Natural killer cell treated with Interleukin-12 subunit alpha and Interleukin-12 subunit beta and Interleukin-15 and Interleukin-18, amount 100 ng/mL, for 72 hours (primary cell): ENCODE measurements at regions not wholly inside any gene's neighbourhood (a gene's known extent, or its start where the extent isn't known, plus 50 kb on each side); places are given as distances from the start of the nearest gene placed in this dataset.
"Not testable (repeated sequence)": the region's sequence is repeated elsewhere in the genome, so short reads cannot be mapped to it uniquely, and the experiment has no call there.

Experiments
- ATAC-seq, 2 donors: fragments of 150-1000 bp; cut with Tn5 transposase in 1 of 2; sonication (Bioruptor Pico), chemical (Tn5 transposase) in 1 of 2; 2 replicates each; pipeline ENCODE4 v1.10.0; 2021
- DNase-seq: peaks from one replicate; pipeline ENCODE4 v3.0.0; 2022; ENCODE audit warnings: low spot score
- H3K27ac Mint-ChIP-seq, 2 donors: 1 replicate in 1 of 2; 2 replicates in 1 of 2; pipeline ENCODE4 v1.8.0; 2022; ENCODE audit warnings: mixed read lengths in 2 of 2, mild to moderate bottlenecking in 1 of 2, moderate library complexity in 1 of 2
- H3K27me3 Mint-ChIP-seq, 2 donors: 1 replicate in 1 of 2; 2 replicates in 1 of 2; pipeline ENCODE4 v1.8.0; 2022; ENCODE audit warnings: mixed read lengths in 2 of 2
- H3K36me3 Mint-ChIP-seq: one replicate; pipeline ENCODE4 v1.8.0; 2022; ENCODE audit warnings: mixed read lengths
- H3K4me1 Mint-ChIP-seq, 2 donors: 1 replicate in 1 of 2; 2 replicates in 1 of 2; pipeline ENCODE4 v1.8.0; 2022; ENCODE audit warnings: low read depth in 2 of 2, mixed read lengths in 2 of 2, mild to moderate bottlenecking in 1 of 2
- H3K4me3 Mint-ChIP-seq: one replicate; pipeline ENCODE4 v1.8.0; 2022; ENCODE audit warnings: mixed read lengths
- H3K9me3 Mint-ChIP-seq: 2 replicates; pipeline ENCODE4 v1.8.0; 2022; ENCODE audit warnings: mixed read lengths

DNA sequence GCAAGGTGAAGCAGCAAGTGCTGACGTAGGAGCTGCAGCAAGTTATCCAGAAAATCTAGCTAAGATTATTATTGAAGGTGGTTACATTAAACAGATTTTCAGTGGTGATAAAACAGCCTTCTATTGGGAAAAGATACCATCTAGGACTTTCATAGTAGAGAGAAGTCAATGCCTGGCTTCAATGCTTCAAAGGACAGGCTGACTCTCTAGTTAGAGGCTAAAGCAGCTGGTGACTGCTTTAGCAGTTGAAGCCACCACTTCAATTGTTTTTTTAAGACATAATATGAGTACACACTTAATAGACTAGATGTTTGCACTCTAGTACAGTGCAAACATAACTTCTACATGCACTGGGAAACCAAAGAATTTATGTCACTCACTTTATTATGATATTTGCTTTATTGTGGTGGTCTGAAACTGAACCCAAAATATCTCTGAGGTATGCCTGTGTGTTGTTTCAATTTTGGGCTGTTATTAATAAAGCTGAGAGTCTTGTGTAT lies 1026.9 kb upstream of the FOXG1 start:
- Mint-ChIP-seq H3K4me3 (no peak overlapping the region), H3K27ac (no peak overlapping the region), H3K27me3 (no peaks in the 10 kb centered on the region), H3K36me3 (peaks cover 5% of the 10 kb centered on the region), H3K9me3 (peaks cover 22% of the 10 kb centered on the region), H3K4me1 (no peaks in the 10 kb centered on the region)
- DNase-seq (no peak), ATAC-seq (no peak)

DNA sequence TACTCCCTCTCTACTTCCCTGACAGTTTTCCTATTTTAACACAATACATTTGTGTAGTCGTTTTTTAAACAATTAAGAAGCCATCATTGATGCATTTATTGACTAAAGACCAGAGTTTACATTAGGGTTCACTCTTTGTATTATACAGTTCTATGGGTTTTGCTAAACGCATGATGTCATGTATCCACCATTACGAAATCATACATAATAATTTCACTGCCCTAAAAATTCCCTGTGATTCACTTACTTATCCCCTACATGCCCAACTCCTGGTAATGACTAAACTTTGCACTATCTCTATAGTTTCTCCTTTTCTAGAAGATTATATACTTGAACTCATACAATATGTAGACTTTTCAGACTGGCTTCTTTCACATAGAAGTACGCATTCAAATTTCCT lies 1016.5 kb upstream of the FOXG1 start:
- ATAC-seq (no peak), DNase-seq (no peak)
- H3K27me3 Mint-ChIP-seq: no peaks in the 10 kb centered on the region
- no peak overlapping the region for H3K4me3 Mint-ChIP-seq
- H3K36me3 Mint-ChIP-seq: no peaks in the 10 kb centered on the region
- no peak overlapping the region for H3K27ac Mint-ChIP-seq
- no peaks in the 10 kb centered on the region for H3K4me1 Mint-ChIP-seq
- H3K9me3 Mint-ChIP-seq: no peaks in the 10 kb centered on the region

DNA sequence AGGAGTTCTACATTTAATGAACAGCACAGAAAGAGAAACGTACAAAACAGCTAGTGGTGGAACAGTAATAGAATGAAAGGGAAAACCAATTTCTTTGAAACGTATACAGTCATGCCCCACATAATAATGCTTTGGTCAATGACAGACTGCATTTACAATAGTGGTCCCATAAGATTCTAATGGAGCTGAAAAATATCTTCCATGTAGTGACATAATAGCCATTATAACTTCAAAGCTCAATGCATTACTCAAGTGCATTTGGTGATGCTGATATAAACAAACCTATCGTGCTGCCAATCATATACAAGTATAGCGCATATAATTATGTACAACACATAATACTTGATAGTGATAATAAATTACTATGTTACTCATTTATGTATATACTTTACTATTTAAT lies 1008.9 kb upstream of the FOXG1 start:
- H3K27ac Mint-ChIP-seq, H3K36me3 Mint-ChIP-seq, H3K4me3 Mint-ChIP-seq, H3K4me1 Mint-ChIP-seq, ATAC-seq, DNase-seq, H3K27me3 Mint-ChIP-seq: not testable (repeated sequence)
- H3K9me3 Mint-ChIP-seq: peaks cover 15% of the 10 kb centered on the region

DNA sequence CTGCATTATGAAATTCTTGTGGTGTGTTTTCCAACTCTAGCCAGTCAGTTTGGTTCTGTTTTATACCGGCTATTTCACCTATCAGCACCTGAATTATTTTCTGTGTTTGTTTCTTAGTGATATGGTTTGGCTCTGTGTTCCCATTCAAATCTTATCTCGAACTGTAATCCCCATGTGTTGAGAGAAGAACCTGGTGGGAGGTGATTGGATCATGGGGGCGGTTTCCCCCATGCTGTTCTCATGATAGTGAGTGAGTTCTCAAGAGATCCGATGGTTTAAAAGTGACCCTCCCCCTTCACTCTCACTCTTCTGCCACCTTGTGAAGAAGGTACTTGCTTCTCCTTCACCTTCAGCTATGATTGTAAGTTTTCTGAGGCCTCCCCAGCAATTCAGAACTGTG lies 1006.2 kb upstream of the FOXG1 start:
- H3K27ac Mint-ChIP-seq, H3K27me3 Mint-ChIP-seq, ATAC-seq, DNase-seq, H3K4me3 Mint-ChIP-seq, H3K4me1 Mint-ChIP-seq: not testable (repeated sequence)
- H3K9me3 Mint-ChIP-seq: peaks cover 30% of the 10 kb centered on the region
- peaks cover 12% of the 10 kb centered on the region for H3K36me3 Mint-ChIP-seq

DNA sequence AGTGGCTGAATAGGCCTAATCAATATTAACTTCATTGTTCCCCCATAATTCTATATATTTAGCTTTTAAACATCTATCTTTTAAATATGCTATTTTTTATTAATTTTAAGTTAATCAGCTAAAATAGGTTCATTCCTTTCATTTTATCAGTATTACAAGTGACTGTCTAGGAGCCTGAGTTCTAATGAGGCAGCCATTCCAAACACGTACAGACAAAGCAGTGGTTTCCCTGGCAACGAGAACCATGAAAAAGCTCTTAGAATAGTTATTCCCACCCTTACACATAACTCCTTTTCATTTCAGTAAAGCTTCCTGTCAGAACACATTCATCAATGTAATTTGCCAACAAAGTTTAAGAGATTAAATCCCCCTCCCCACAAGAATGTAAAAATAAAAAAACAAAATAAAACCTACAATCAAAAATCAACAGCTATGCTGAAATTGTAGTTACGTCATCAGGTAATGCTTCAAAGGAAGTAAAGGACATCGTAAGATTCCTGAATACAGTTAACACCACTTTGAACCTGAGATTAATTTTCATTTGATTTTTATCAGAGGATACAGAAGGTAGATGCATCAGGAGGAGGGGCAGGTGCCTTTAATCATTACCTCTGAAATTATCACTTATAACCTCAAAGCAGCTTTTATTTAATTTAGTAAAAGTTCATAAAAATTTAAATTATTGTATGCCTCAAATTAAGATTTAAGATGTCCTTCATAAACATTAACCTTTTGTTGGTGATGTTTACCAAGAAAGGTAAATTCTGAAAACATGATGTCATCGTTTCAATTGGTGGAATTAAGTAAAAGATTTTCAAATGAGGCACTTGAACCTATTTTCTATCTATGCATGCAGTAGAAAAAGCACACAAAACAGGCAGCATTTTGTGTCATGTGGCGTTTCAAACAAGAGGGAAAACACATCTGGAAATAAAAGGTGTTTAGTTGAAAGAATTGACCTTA lies 967.2 kb upstream of the FOXG1 start:
- not testable (repeated sequence) for H3K4me1 Mint-ChIP-seq, ATAC-seq, H3K9me3 Mint-ChIP-seq, H3K36me3 Mint-ChIP-seq, H3K27ac Mint-ChIP-seq, H3K4me3 Mint-ChIP-seq, H3K27me3 Mint-ChIP-seq, DNase-seq

DNA sequence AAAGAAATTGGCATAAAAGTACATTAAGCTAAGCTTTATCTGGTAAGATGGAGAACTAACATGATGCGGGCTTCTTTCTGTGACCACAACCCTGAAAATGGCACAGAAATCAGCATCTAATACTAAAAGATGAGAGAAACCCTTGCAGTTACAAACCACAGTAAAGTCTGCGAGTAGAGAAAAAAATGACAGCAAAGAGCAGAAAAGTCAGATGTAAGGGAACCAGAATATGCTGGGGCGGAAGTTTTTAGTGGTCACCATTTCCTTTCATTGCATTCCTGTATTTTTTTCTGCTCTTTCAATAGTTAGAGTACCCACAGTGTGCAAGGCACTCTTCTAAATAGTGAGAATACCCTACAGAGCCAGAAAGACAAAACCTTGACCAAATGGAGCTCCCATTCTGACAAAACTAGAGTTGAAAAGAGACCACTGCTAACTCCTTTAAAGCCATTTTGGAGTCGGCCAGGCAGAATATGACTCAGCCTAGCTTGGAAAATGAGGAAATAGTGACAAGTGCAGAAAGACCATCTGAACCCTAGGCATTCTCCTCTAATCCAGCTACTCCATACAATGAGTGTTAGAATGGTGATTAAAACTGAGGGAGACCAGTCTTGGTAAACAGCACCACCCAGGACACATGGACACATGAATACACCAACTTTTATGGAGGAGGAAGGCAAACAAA lies 948.7 kb upstream of the FOXG1 start:
- peaks cover 19% of the 10 kb centered on the region for H3K9me3 Mint-ChIP-seq
- DNase-seq, H3K4me1 Mint-ChIP-seq, ATAC-seq, H3K27me3 Mint-ChIP-seq: not testable (repeated sequence)
- peak overlapping the region; percentile 20 for H3K4me3 Mint-ChIP-seq
- H3K36me3 Mint-ChIP-seq: peaks cover 17% of the 10 kb centered on the region
- H3K27ac Mint-ChIP-seq: peak overlapping the region in 1 of 2 donors; percentile 11

DNA sequence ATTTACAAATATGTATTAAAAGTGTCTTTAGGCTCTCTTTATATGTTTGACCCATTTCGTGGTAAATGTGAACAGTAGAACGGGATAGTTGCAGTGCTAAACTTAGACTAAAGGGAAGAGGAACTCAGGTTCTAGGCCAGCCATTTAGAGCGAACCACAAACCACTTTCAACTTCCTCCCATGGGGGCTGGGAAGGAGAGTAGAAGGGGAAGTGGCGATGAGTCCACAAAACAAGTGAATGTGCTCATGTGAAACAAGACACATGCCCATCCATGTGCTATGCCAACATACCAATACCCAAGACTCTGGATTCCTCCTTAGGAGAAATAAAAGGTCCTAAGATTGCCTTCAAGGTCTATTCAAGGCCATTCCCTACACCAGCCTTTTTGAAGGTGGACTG lies 940.4 kb upstream of the FOXG1 start:
- not testable (repeated sequence) for H3K27me3 Mint-ChIP-seq, H3K9me3 Mint-ChIP-seq, ATAC-seq, H3K36me3 Mint-ChIP-seq, DNase-seq, H3K4me1 Mint-ChIP-seq, H3K27ac Mint-ChIP-seq
- H3K4me3 Mint-ChIP-seq: peak overlapping the region; percentile 26

DNA sequence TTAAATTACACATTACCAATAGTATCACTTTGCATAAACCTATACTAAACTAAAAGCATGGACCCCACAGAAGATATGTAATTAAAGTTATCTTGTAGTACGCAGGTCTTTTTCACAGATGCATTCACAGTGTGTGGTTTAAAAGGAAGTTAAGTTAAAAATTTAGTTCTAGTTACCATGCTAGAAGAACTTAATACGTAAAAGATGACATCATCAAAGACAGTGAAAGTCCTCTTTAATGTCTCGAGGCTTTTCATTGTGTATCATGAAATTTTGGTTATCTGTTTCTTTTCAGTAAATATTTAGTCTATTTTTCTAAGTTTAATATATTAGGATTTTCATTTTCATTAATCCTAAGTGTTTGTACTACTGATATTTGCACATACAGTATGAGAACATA lies 934.6 kb upstream of the FOXG1 start:
- not testable (repeated sequence) for ATAC-seq, H3K4me1 Mint-ChIP-seq, H3K36me3 Mint-ChIP-seq, H3K4me3 Mint-ChIP-seq, H3K9me3 Mint-ChIP-seq, DNase-seq, H3K27ac Mint-ChIP-seq, H3K27me3 Mint-ChIP-seq

DNA sequence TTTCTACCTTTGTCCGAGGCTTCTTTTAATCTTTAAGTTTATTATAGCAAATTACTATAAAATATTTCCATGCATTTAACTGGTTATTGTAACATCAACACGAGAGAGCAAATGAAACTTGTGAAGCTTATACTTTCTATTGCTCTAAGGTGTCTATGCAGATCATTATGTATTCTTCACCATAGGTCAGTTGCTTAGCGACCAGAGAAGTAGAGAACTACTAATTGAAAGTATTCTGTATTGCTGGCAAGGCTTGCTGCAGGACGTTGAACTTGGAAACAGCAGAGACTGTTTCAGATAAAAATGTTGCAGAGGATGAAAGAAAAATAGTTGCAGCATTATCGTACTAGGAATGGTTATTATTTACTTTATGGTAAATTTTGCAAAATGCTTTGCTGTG lies 933.6 kb upstream of the FOXG1 start:
- not testable (repeated sequence) for H3K4me1 Mint-ChIP-seq, H3K4me3 Mint-ChIP-seq, ATAC-seq, H3K36me3 Mint-ChIP-seq, H3K9me3 Mint-ChIP-seq, H3K27ac Mint-ChIP-seq, H3K27me3 Mint-ChIP-seq, DNase-seq

DNA sequence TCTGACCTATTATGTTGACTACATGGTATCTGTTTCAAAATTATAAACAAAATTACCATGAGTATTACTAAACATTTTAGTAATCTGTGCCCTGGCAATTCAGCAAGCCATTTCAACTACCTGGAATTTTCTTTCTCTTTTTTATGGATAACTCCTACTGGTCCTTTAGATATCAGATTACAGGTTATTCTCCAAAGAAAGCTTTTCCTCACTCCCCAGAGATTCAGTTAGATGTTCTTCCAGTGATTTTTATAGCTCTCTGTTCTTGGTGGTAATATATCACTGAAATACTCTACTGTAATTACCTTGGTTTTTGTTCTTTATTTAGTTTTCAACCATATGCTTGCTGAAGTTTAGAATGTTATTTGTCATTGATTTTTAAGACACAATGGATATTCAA lies 930.2 kb upstream of the FOXG1 start:
- Mint-ChIP-seq H3K4me1 (no peaks in the 10 kb centered on the region), H3K27me3 (peaks cover 0 to 2% of the 10 kb centered on the region in 2 donors), H3K4me3 (no peak overlapping the region), H3K36me3 (no peaks in the 10 kb centered on the region), H3K9me3 (peaks cover 7% of the 10 kb centered on the region), H3K27ac (no peak overlapping the region)
- no peak for DNase-seq
- no peak for ATAC-seq

DNA sequence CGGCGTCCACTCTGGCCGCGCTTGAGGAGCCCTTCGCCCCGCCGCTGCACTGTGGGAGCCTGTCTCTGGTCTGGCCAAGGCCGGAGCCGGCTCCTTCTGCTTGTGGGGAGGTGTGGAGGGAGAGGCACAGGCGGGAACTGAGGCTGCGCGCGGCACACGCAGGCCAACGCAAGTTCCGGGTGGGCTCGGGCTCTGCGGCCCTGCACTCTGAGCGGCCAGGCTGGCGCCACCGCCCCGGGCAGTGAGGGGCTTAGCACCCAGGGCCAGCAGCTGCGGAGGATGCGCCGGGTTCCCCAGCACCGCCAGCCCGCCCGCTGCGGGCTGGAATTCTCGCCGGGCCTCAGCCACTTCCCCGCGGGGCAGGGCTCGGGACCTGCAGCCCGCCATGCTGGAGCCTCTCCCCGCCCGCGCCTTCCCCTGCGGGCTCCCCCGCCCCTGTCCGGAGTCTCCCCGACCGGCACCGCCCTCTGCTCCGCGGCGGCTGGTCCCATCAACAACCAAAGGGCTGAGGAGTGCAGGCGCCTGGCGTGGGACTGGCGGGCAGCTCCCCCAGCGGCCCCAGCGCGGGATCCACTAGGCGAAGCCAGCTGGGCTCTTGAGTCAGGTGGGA lies 921.2 kb upstream of the FOXG1 start:
- no peak overlapping the region for H3K4me3 Mint-ChIP-seq
- H3K9me3 Mint-ChIP-seq: peaks cover 4% of the 10 kb centered on the region
- peaks cover 19% of the 10 kb centered on the region for H3K36me3 Mint-ChIP-seq
- H3K27ac Mint-ChIP-seq: no peak overlapping the region
- no peaks in the 10 kb centered on the region for H3K27me3 Mint-ChIP-seq
- H3K4me1 Mint-ChIP-seq: no peaks in the 10 kb centered on the region
- ATAC-seq (no peak), DNase-seq (no peak)

DNA sequence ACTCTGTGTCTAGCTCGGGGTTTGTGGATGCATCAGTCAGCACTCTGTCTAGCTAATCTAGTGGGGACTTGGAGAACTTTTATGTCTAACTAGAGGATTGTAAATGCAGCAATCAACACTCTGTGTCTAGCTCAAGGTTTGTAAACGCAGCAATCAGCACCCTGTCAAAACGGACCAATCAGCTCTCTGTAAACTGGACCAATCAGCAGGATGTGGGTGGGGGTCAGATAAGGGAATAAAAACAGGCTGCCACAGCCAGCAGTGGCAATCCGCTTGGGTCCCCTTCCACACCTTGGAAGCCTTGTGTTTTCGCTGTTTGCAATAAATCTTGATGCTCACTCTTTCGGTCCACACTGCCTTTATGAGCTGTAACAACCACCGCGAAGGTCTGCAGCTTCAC lies 920.7 kb upstream of the FOXG1 start:
- no peak overlapping the region for H3K4me3 Mint-ChIP-seq
- H3K9me3 Mint-ChIP-seq: peaks cover 6% of the 10 kb centered on the region
- peaks cover 20% of the 10 kb centered on the region for H3K36me3 Mint-ChIP-seq
- ATAC-seq (no peak), DNase-seq (no peak)
- no peak overlapping the region for H3K27ac Mint-ChIP-seq
- H3K27me3 Mint-ChIP-seq: no peaks in the 10 kb centered on the region
- H3K4me1 Mint-ChIP-seq: no peaks in the 10 kb centered on the region

DNA sequence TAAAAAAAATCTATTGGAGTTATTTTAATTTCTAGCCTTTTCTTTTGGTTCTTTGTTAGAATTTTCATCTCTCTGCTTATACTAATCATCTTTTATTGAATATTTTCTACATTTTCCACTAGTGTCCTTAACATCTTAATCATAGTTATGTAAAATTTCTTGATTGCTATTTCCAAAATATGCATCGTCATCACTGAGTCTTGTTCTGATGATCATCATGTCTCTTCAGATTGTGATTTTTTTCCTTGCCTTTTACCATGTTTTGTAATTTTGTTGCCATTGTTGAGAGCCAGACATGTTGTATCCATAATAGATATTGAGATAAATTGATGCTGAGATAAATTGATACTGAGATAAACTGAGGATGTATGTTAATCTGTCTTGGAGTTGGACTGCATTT lies 919.1 kb upstream of the FOXG1 start:
- Mint-ChIP-seq H3K9me3 (peaks cover 14% of the 10 kb centered on the region), H3K36me3 (peaks cover 26% of the 10 kb centered on the region)
- not testable (repeated sequence) for ATAC-seq, H3K27ac Mint-ChIP-seq, H3K27me3 Mint-ChIP-seq, DNase-seq, H3K4me1 Mint-ChIP-seq, H3K4me3 Mint-ChIP-seq

DNA sequence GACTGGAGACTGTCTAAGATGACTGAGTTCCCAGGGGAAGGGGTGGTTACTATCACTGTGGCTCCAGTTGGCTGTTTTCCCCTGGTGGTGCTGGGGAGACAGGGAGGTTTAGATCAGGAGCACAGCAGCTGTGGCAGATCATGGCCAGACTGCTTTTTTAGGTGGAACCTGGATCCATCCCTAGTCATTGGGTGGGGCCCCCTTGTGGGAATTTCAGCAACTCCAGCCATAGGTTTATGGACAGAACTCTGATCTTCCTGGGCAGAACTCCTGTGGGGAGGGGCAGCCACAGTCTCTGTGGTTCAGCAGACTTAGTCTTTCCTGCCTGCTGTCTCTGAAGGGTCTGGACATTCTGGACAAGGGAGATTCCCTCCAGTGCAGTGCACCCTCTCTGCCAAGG lies 917.4 kb upstream of the FOXG1 start:
- Mint-ChIP-seq H3K36me3 (peaks cover 30% of the 10 kb centered on the region), H3K9me3 (peaks cover 18% of the 10 kb centered on the region)
- DNase-seq, H3K4me1 Mint-ChIP-seq, H3K27ac Mint-ChIP-seq, H3K27me3 Mint-ChIP-seq, ATAC-seq, H3K4me3 Mint-ChIP-seq: not testable (repeated sequence)
